Activated CD8-positive, alpha-beta memory T cell treated with anti-CD3 and anti-CD28 coated beads for 24 hours (primary cell): ENCODE measurements at regions not wholly inside any gene's neighbourhood (a gene's known extent, or its start where the extent isn't known, plus 50 kb on each side); places are given as distances from the start of the nearest gene placed in this dataset.

Experiments used
- DNase-seq: peaks from one replicate; pipeline ENCODE4 v3.0.0-alpha.2; 2020

GRCh38 chr1:5711079-5711478 is 281.1 kb downstream of the NPHP4 start:
- DNase-seq = no peak

- DNase-seq = no peak
Measured at GRCh38 chr1:5709976-5710375, 282.2 kb downstream of the NPHP4 start.

DNA sequence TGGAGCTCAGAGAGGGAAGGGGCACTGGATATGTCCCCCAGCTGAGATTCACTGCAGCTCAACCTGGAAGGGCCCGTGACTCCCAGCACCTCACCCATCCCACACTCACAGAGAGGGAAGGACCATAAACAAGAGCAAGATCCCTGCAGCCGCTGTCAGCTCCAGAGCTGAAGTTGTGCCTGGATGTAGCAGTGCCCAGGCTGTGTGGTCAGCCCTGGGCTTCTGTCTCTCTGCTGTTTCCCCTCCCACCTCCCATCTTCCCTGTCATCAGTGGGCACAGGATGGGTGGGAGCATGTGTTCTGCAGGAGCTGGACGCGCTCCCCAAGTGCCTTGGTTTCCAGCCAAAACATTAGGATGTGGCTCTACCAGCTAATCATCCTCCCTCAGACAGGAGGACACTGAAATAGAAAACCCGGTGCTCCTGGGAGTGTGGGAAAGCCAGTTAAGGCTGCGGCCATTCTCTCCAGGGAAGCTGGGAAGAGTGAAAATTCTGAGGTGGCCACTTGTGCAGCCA is 282.7 kb downstream of the NPHP4 start:
- DNase-seq = no peak

DNA sequence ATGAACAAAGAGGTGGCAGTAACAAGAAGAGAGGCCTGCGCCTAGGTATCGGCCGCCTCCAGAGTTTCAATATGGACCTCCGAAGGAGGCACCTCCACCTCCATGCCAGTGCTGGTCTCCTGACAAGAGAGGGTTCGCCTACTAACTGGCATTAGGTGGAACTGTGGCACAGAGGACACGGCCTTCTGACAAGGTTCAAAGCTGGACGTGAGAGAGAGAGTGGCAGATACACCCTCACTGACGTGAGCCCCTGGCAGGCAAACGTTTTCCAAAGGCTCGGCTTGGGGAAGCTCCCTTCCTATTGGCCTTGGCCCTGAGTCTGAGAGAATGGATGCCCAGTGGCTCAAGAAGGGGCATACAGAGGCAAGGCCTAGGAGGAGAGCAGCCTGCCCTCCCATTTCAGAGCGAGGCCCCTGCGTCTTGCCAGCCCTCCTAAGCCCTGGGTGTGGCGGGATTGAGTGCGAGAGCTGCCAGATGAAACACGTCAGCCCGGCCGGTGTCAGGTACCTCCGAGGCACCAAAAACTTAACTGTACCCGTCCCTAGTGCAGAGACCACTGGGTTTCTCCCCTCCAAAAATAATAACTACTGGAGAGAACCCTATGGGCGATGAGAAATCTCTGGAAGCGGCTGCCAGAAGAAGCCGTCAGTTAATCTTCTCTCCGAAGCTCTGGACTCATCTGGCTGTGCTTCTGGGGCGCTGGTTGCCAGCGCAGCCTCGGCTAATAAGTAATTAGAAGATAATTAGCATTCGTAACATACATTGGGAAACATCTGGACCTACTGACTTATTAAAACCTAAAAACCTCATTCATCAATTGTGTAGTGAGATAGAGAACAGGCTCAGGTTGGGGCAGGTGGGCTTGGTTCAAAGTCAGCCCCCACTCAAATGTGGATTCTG is 283.6 kb downstream of the NPHP4 start:
- no peak for DNase-seq

- no peak for DNase-seq
Measured at GRCh38 chr1:5707566-5708345, 284.5 kb downstream of the NPHP4 start.

- no peak for DNase-seq
Measured at GRCh38 chr1:5706239-5706638, 286.0 kb downstream of the NPHP4 start.

DNA sequence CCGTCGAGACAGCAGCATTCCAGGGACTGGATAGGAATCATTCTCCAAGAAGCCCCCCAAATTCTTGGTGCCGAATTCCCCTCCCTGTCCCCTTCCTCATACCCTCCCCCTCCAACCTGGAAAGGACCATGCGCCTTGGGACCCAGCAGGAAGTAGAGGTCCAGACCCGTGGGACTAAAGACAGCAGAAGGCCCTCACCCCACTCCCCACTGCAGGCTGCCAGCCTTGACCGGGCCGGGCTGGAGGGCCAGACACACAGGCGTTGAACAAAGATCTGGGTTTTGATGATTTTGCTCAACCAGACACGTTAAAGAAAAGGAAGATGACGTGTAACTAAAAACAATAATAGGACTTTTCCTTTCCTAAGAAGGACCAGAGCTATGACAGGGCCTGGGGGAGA is 286.5 kb downstream of the NPHP4 start:
- no peak for DNase-seq

DNA sequence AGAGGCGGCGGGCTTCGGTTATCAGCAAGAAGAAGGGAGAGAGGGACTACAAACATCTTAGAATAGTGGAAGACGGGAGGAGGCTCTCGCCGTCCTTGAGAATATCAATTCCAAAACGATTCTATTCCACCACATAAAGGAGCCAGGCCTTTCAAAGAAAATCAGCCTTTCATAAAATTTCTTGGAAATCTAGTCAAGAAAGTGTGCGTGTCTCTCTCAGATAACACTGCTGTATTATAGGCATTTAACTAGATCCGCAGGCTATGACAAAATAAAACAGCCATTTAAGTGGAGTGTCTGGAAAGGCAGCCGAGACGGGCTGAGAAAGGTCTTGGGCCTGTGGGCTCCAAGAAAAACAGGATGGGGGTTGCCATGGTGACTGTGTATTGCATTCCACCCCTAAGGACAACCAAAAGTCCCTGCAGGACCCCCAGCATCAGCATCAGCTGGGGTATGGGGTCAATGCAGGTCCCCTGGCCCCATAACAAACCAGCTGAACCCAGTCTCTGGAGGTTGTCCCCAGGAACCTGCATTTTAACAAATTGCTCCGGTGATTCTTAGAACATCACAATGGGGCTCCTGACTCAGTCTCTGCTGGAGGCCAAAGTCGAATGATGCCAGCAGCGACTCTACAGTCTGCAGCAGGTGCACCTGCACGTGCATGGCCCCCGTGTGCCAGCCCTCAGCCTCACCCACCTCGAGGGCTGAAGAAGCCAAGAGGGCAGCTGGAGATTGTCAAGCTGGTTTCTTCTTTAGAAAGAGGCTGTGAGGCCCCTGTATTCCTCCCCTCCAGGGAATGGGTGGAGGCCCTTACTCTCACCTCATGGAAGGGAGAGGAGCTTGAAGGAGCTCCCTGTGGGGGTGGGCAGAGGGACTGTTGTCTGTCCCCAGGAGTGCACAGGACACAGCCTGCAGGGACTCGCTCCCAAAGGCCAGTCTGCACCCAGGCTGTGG is 287.4 kb downstream of the NPHP4 start:
- no peak for DNase-seq

GRCh38 chr1:5701642-5702041 is 290.6 kb downstream of the NPHP4 start:
- DNase-seq = no peak

- DNase-seq = no peak
Measured at GRCh38 chr1:5693568-5693967, 298.7 kb downstream of the NPHP4 start.

DNA sequence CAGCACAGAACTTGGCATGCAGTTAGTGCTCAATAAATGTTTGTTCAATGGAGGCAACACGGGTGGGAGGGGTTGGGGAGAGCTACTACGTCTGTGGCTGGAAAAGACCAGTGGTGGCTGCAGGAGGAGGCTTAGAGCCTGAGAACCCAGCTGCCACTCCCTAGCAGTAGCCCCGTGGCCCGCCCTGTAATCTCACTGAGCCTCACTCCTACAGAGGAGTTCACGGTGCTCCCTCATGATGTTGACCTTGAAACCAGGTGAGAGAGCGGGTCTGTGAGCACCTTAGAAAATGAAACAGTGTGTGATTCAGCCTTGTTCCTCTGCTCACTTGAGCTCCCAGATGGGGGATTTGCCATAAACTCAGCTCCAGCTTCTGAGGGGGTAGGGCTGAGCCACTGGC is 299.6 kb downstream of the NPHP4 start:
- DNase-seq = no peak

- no peak for DNase-seq
Measured at GRCh38 chr1:5691795-5692509, 300.3 kb downstream of the NPHP4 start.

- DNase-seq = no peak
Measured at GRCh38 chr1:5690898-5691297, 301.3 kb downstream of the NPHP4 start.

DNA sequence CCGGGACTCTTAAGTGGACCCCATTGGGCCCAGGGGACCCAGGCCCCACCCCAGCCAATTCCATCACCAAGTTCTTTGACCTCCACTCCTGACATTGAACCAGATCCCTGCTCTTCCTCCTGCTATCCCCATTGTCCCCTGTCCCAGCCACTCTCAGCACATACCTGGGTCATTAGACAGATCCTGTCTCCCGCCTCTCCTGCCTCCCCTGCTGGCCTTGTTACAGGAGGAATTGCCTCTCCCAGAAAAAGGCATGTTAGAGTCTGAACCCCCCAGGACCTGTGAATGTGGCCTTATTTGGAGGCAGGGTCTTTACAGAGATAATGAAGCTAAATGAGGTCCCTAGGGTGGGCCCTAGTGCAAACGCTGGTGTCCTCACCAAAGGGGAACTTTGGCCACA is 301.9 kb downstream of the NPHP4 start:
- DNase-seq = no peak

DNA sequence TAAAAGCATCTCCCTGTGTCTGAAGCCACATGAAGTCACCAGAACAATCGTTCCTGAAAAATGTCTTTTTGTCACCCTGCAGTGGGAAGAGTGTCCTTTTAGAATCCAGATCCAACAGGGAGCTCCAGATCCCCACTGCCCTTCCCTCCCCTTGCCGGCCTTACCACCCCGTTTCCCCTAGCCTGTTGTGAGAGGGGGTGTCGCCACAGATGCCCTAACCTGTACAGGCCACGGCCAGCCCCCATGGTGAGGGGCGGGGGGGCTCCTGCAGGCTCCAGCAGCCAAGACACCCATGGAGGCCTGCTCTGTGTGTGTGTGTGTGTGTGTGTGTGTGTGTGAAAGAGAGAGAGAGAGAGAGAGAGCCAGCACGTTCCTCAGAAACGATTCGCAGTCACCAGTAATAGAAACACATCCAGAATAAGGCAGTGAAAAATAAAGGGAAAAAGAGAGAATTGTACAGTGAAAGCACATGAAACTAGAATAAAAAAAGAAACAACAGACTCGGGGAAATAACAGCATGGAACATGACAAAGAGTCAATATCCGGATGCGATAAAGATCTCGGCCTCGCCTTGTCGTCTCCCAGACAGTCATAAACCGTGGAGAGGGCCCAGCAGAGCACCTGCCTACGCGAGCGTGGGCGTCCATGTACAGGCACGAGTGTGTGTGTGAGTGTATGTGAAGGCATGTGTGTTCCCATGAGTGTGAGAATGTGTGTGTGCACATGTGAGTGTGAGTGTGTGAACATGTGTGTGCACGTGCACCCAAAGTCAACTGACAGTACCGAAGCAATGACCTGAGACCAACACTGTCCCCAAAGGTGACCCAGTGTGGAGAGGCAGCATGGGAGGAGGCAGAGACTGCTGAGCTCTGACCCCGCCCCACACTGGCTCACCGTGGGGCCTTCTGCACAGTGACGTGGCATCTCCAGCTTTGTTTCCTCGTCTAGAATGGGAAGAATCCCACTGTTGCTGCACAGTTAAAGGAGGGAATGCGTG is 303.8 kb downstream of the NPHP4 start:
- no peak for DNase-seq

- no peak for DNase-seq
Measured at GRCh38 chr1:5686925-5687706, 305.1 kb downstream of the NPHP4 start.

DNA sequence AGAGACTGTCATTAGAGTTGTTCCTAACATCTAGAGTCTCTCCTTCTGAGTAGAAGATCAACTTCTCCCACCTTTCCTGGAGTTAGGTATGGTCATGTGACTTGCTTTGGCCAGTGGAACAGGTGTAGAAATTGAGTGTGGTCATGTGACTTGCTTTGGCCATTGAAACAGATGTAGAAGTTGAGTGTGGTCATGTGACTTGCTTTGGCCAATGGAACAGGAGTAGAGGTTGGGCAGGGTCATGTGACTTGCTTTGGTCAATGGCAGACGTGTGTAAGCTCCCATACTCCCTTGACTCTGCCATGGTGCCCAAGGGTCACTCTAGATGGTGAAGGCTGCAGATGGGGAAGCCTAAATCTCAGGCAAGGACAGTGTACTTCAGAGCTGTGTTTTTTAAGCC is 306.0 kb downstream of the NPHP4 start:
- DNase-seq = no peak

DNA sequence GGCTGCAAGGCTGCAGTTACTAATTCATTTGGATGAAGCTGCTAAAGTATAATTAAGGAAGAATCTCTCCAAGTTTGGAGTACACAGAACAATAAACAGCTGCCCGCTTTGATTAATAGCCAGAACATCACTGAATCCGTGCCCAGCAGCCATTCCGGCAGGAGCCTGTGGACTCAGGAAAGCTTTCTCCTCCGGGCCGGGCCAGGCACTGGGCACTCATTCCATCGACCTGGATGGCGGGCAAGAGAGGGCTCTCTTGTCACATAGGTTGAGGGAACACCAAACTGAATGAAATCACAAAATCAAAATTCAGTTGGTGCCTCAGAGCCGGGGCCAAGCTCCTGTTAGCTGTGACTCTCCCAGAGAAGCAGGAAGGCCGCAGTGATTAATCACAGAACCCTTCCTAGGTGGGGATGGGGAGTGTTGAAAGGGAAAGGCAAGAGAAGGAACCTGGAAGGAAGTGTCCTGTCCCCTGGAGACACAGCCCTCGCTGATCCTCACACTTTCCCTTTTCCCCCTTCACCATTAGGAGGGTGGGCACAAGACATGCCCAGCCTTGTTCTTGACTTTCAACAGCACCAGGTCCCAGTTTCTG is 306.7 kb downstream of the NPHP4 start:
- no peak for DNase-seq

GRCh38 chr1:5684791-5685190 is 307.4 kb downstream of the NPHP4 start:
- no peak for DNase-seq

DNA sequence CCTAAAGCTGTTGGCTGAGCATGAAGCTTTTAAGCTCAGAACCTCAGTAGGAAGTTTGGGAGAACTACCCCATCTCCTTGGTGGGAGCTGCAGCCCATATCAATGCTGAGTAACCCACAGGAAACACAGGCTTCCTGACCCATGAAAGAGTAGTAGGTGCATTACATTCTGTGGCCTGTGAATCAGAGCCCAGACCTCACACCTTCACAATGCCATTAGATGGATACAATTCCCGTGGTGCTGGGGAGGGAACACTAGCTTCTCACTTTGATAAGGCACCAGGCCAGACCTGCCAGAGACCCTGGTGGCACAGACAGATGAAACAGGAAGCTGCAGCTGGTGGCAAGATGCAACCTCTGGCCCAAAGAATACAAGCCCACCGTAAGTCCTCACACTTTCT is 308.8 kb downstream of the NPHP4 start:
- no peak for DNase-seq
